Lower leg skin (tissue), 3 donors: ENCODE measurements at regions not wholly inside any gene's neighbourhood (a gene's known extent, or its start where the extent isn't known, plus 50 kb on each side); places are given as distances from the start of the nearest gene placed in this dataset.

ENCODE experiments used
- CTCF ChIP-seq, 3 donors: fragments of 450-650 bp; IDR thresholded peaks; one replicate each; pipeline ENCODE4 v1.5.1; 2016; ENCODE audit warnings: antibody characterized with exemption in 3 of 3, mild to moderate bottlenecking in 3 of 3, moderate library complexity in 2 of 3
- POLR2A ChIP-seq, 2 donors: fragments of 450-650 bp; IDR thresholded peaks; one replicate each; pipeline ENCODE4 v1.6.1; 2016 to 2017; ENCODE audit warnings: antibody characterized with exemption in 2 of 2, mild to moderate bottlenecking in 1 of 2, moderate library complexity in 1 of 2

DNA sequence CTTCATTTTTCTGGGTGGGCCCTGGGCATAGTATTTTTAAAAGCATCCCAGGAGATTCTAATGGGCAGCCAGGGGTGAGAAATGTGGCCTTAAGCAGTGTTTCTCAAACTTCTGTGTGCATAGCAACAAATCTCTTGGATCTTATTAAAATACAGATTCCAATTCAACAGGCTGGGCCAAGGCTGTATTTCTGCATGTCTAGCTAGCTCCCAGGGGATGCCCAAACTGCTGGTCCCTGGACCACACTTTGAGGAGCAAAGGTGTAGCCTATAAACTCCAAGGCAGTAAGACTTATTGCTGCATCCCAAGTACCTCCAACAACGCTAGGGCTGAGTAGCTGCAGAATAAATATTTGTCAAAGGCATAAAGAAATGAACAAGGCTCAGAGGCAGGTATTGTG lies 292.9 kb upstream of the ZMIZ1 start:
- TF ChIP-seq CTCF (IDR thresholded peaks at IDR 0.05) (no peak), POLR2A (IDR thresholded peaks at IDR 0.05) (no peak)
